GM12873 (cell line): ENCODE measurements at regions not wholly inside any gene's neighbourhood (a gene's known extent, or its start where the extent isn't known, plus 50 kb on each side); places are given as distances from the start of the nearest gene placed in this dataset.

ENCODE experiments used
- TF ChIP-seq, protein P1 (sequence below): IDR thresholded peaks from 2 replicates; pipeline ENCODE4 v1.5.1; 2012; ENCODE audit warnings: low read depth, mild to moderate bottlenecking, moderate library complexity, low read length, control low read depth; ENCODE audit not compliant: insufficient read depth; ENCODE audit errors: missing control alignments

DNA sequence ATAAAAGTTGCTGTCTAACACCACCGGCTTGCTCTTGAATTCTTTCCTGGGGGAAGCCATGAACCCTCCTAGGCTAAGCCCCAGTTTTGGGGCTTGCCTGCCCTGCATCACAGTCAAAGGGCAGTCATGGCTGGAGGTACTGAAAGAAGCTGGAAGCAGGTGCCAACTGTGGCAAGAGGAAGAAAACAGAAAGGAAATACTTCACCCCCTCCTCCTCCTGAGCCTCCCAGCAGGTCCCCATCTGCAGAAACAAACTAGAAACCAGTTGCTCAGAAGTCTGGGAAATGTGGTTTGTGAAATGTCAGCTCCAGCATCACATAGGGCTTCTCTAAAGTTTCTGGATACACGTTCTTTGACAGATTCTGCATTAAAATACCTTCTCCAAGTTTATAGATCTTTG is 150.0 kb upstream of the PSMD7 start:
- TF ChIP-seq, protein P1, sequence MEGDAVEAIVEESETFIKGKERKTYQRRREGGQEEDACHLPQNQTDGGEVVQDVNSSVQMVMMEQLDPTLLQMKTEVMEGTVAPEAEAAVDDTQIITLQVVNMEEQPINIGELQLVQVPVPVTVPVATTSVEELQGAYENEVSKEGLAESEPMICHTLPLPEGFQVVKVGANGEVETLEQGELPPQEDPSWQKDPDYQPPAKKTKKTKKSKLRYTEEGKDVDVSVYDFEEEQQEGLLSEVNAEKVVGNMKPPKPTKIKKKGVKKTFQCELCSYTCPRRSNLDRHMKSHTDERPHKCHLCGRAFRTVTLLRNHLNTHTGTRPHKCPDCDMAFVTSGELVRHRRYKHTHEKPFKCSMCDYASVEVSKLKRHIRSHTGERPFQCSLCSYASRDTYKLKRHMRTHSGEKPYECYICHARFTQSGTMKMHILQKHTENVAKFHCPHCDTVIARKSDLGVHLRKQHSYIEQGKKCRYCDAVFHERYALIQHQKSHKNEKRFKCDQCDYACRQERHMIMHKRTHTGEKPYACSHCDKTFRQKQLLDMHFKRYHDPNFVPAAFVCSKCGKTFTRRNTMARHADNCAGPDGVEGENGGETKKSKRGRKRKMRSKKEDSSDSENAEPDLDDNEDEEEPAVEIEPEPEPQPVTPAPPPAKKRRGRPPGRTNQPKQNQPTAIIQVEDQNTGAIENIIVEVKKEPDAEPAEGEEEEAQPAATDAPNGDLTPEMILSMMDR, result no peak

DNA sequence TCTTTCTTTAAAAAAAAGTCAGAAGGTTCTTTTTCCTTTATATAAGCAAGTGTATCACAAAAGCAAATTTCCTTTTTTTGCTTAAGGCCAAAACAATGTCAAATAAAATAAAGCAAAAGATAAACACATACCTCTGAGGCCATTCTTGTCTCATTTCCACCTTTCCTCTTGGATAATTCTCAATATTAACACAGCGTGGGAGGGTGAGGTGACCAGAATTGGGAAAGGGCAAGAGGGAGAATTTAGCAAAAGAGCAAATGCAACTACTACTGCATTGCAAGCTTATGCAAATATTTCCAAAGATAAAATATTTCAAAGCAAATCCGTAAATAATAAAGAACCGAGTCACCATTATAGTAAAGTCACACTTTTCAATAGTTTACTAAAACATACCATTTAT is 153.4 kb upstream of the PSMD7 start:
- TF ChIP-seq, protein P1, result no peak

DNA sequence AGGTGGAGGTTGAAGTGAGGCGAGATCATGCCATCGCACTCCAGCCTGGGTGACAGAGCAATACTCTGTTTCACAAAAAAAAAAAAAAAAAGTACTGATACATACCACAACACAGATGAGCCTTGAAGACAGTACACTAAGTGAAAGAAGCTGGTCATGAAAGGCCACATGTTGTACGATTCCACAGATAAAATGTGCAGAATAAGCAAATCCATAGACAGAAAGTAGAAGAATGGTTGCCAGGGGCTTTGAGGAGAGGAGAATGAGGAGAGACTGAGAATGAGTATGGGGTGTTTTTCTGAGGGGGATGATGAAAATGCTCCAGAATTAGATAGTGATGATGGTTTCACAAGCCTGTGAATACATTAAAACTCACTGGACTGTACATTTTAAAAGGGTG is 155.6 kb upstream of the PSMD7 start:
- TF ChIP-seq, protein P1, result no peak

DNA sequence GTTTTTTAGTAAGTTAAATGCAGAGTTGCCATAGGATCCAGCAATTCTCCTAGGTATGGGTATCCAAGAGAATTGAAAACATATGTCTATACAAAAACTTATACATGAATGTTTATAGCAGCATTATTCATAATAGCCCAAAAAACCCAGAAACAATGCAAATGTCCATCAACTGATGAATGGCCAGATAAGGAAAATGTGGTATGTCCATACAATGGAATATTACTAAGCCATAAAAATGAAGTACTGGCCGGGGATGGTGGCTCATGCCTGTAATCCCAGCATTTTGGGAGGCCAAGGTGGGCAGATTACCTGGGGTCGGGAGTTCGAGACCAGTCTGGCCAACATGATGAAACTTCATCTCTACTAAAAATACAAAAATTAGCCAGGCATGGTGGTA is 156.1 kb upstream of the PSMD7 start:
- TF ChIP-seq, protein P1, result no peak

GRCh38 chr16:74123826-74124225 is 172.8 kb upstream of the PSMD7 start:
- TF ChIP-seq, protein P1, result no peak

GRCh38 chr16:74123195-74123594 is 173.4 kb upstream of the PSMD7 start:
- TF ChIP-seq, protein P1, result no peak

DNA sequence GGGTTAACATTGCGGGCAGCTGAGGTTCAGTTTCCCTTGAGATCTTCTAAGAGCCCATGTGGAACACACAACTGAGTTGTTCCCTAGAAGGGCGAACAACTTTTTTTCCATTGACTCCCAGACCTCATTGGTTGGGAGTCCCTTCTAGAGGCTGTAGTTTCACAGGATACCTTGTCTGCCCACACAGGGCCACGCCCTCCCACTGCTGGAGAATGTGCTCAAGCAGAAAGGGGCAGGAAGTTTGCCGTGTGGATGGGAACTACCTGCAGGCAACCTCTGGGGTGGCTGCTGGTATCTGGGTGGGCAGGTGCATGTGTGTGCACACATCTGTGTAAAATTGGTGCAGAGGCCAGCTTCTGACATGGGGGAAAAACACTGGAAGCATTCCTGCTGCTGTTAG is 178.8 kb upstream of the PSMD7 start:
- TF ChIP-seq, protein P1, result no peak
